NT2/D1 (cell line): ENCODE measurements at regions not wholly inside any gene's neighbourhood (a gene's known extent, or its start where the extent isn't known, plus 50 kb on each side); places are given as distances from the start of the nearest gene placed in this dataset.

ENCODE experiments used
- DNase-seq: peaks from one replicate; pipeline ENCODE4 v3.0.0-alpha.2; 2011; ENCODE audit warnings: low read depth, low spot score
- H3K27me3 ChIP-seq: 2 replicates; pipeline ENCODE4 v1.6.0; 2011; ENCODE audit warnings: mild to moderate bottlenecking; ENCODE audit not compliant: insufficient read length, insufficient read depth
- H3K36me3 ChIP-seq: 2 replicates; pipeline ENCODE4 v1.6.1; 2011; ENCODE audit warnings: mild to moderate bottlenecking, low read length, mixed read lengths; ENCODE audit not compliant: insufficient read depth, insufficient read length
- H3K4me1 ChIP-seq: 2 replicates; pipeline ENCODE4 v1.5.1; 2011; ENCODE audit not compliant: insufficient read depth, insufficient read length
- H3K4me3 ChIP-seq: 2 replicates; pipeline ENCODE4 v1.5.1; 2011; ENCODE audit warnings: low read depth; ENCODE audit not compliant: insufficient read length
- H3K9ac ChIP-seq: 2 replicates; pipeline ENCODE4 v1.6.0; 2011; ENCODE audit warnings: low read depth; ENCODE audit not compliant: insufficient read length
- H3K9me3 ChIP-seq: 2 replicates; pipeline ENCODE4 v1.5.1; 2011; ENCODE audit warnings: mild to moderate bottlenecking, low read length; ENCODE audit not compliant: insufficient read depth
- SUZ12 ChIP-seq: IDR thresholded peaks from 2 replicates; pipeline ENCODE4 v1.6.1; 2011; ENCODE audit not compliant: insufficient read length, insufficient read depth; ENCODE audit errors: extremely low read depth
- YY1 ChIP-seq: IDR thresholded peaks from 2 replicates; pipeline ENCODE4 v1.6.1; 2011; ENCODE audit not compliant: insufficient read length, insufficient read depth
- ZNF274 ChIP-seq: IDR thresholded peaks from 2 replicates; pipeline ENCODE4 v1.6.1; 2011; ENCODE audit warnings: mild to moderate bottlenecking, low read depth, low read length

DNA sequence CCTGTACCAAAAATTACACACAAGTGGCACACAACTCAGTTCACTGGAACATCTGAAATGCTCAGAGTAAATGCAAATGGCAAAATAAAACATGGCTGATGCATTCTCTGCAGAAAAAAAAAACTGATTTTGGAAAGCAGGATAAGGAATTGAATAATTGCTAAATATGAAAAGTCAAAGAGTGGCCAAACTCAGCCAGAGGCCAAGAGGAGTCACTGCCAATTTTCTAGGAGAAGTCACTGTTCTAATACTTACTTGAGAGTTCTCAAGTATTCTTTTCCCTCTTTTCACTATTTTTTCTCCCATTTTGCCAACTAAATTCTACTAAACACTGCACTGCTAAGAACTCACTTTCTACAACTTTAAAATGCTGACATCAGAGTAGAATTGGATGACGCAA lies 1018.6 kb downstream of the TUSC7 start:
- H3K9ac ChIP-seq: no peak overlapping the region

DNA sequence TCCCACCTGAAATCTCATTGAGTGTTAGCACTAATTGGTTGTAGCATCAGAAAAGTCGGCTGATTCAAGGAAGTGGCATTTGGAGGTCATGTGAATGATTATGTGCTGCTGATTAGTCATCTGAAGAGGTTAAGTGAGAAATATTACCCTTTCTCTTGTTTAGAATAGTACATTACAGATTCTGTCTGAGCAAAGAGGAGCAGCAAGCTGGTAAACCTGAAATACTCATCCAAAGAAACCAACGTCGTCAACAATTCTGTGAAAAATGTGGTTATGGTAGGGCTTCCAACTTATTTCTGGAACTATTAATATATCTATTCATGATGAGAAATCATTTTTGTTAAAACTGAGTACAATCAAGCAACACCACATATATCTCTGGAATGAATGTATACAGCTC lies 1024.9 kb downstream of the TUSC7 start:
- H3K9me3 ChIP-seq: no peaks in the 10 kb centered on the region
- H3K9ac ChIP-seq: no peak overlapping the region
- TF ChIP-seq YY1: no peak
- no peak for TF ChIP-seq ZNF274
- TF ChIP-seq SUZ12: no peak
- no peaks in the 10 kb centered on the region for H3K36me3 ChIP-seq
- H3K4me3 ChIP-seq: no peak overlapping the region
- H3K27me3 ChIP-seq: no peaks in the 10 kb centered on the region
- no peaks in the 10 kb centered on the region for H3K4me1 ChIP-seq
- no peak for DNase-seq

More for the DNA sequence above, 1018.6 kb downstream of the TUSC7 start:
- no peaks in the 10 kb centered on the region for H3K36me3 ChIP-seq
- no peaks in the 10 kb centered on the region for H3K4me1 ChIP-seq
- H3K4me3 ChIP-seq: no peak overlapping the region
- no peaks in the 10 kb centered on the region for H3K27me3 ChIP-seq
- TF ChIP-seq SUZ12: no peak
- no peak for TF ChIP-seq YY1
- no peak for TF ChIP-seq ZNF274
- DNase-seq: no peak
- no peaks in the 10 kb centered on the region for H3K9me3 ChIP-seq

DNA sequence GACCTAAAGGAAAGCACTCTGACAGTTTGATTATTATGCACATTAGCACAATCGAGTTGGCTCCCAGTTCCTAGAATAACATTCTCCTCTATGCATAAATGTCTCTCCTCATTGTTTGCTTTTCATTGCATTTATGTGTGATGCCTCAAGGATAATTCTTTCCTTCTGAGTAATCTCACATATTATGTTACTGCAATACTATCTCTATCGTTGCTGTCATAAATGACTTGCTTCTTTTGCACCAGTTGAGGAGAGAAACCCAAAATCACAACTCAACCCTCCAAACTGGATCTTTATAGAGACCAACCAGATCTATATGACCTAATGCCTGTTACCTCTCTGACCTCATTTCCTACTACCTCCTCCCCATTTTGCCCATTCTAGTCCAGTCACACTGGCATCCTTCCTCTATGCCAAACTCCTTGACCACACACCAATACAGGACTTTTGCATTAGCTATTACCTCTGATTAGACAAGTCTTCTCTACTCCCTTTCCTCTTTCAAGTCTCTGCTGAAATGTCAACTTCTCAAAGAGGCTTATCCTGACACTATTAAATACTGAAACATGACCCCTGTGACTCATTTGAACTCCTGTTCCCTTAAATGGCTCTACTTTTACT lies 1026.0 kb downstream of the TUSC7 start:
- no peaks in the 10 kb centered on the region for H3K36me3 ChIP-seq
- no peaks in the 10 kb centered on the region for H3K4me1 ChIP-seq
- no peaks in the 10 kb centered on the region for H3K27me3 ChIP-seq
- TF ChIP-seq YY1 (no peak), ZNF274 (no peak), SUZ12 (no peak)
- no peak for DNase-seq
- no peak overlapping the region for H3K9ac ChIP-seq
- no peak overlapping the region for H3K4me3 ChIP-seq
- H3K9me3 ChIP-seq: no peaks in the 10 kb centered on the region

DNA sequence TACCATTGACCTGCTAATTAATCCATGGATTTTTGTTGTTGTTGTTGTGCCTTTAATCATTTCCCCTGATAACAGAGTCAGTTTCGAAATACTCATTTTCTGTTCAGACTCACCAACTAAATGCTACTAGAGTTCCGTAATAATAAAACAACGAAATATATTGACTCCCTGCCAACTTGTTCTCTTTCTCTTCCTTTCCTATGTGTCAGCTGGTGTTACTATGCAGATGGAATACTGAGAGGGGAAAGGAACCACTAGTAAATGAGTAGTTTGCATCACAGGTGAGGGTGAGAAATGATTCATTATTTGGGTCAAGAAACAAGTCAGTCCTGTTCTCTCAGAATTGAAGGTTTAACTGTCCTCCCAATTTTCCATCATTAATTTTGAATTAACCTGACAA lies 1027.3 kb downstream of the TUSC7 start:
- Histone ChIP-seq H3K9ac (no peak overlapping the region), H3K27me3 (no peaks in the 10 kb centered on the region), H3K4me3 (no peak overlapping the region), H3K36me3 (no peaks in the 10 kb centered on the region), H3K9me3 (no peaks in the 10 kb centered on the region), H3K4me1 (no peaks in the 10 kb centered on the region)
- no peak for DNase-seq
- TF ChIP-seq YY1 (no peak), ZNF274 (no peak), SUZ12 (no peak)

DNA sequence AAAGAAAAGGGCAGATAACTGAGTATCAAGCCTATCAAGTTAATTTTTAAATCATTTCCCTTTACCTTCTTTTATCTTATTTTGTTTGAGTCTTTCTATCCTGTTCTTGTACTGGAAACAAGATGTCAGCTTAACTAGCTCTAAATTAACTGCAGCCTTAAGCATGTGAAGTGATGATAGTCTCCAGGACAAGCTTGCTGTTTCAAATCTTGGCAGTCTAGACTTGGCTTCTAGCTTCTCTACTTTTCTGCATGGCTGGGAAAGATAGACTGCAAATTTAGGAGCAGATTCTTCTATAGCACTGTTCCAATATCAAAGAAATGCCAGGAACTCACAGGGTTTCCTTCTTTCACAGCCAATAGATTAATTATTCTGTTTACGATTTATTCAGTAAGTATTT lies 1034.4 kb downstream of the TUSC7 start:
- H3K4me1 ChIP-seq: no peaks in the 10 kb centered on the region
- H3K9ac ChIP-seq: no peak overlapping the region
- no peaks in the 10 kb centered on the region for H3K27me3 ChIP-seq
- no peak overlapping the region for H3K4me3 ChIP-seq
- H3K9me3 ChIP-seq: no peaks in the 10 kb centered on the region
- no peak for DNase-seq
- TF ChIP-seq YY1 (no peak), ZNF274 (no peak), SUZ12 (no peak)
- H3K36me3 ChIP-seq: no peaks in the 10 kb centered on the region

DNA sequence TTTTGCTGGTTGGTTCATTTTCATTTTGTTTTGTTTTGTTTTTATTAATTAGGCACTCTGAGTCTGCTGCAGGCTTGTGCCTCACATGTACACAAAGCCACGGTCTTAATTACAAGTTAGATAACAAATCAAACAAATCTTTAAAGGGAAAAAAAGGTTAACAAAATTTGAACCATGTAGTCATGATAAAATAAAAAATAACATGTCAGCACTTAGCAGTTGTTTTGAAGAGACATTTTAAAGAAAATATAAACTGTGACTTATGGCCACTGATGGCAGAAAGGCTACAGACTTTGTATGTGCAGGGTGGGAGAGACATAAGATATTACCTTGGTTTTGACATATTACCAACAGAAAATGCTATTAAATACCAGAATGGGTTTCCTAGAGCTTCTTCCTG lies 1035.4 kb downstream of the TUSC7 start:
- Histone ChIP-seq H3K27me3 (no peaks in the 10 kb centered on the region), H3K9ac (no peak overlapping the region), H3K4me3 (no peak overlapping the region), H3K36me3 (no peaks in the 10 kb centered on the region), H3K4me1 (no peaks in the 10 kb centered on the region), H3K9me3 (no peaks in the 10 kb centered on the region)
- DNase-seq: no peak
- TF ChIP-seq SUZ12 (no peak), YY1 (no peak), ZNF274 (no peak)

DNA sequence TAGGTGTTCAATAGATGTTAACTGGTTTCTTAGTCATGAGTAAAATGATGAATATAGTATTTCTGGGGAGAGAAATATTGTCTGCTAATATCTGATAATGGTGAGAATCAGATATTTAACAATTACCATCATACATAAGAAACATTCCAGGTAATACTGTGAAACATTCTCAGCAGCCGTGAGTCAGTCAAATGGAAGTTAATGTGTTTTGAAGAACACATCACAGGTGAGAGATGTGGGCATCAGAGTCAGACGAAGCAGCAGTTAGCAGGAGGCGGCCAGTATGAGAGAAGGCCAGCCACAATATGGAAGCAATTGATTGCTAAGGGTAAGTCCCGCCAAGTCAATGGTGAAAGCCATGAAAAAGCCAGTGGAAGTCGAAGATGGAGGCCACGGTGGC lies 1035.9 kb downstream of the TUSC7 start:
- Histone ChIP-seq H3K4me3 (no peak overlapping the region), H3K36me3 (no peaks in the 10 kb centered on the region), H3K27me3 (no peaks in the 10 kb centered on the region), H3K9me3 (no peaks in the 10 kb centered on the region), H3K4me1 (no peaks in the 10 kb centered on the region), H3K9ac (no peak overlapping the region)
- DNase-seq: no peak
- TF ChIP-seq SUZ12 (no peak), ZNF274 (no peak), YY1 (no peak)

DNA sequence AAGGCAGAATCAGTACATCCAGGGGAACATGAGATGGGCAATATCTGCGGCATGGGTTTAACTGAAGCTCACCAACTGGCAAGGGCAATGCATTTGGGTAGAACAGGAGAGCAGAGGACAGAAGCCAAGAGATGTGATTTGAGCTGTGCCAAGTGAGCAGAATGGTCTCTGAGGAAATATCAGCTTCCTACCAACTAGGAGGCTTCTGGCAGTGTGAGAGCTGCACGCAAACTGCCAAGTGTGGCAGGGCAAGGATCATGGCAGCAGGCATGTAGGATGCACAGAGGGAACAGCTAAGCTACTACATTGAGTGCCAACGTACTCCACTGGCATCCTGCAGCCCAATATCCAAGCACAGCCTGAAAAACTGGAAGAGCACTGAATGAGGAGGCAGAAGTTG lies 1036.5 kb downstream of the TUSC7 start:
- Histone ChIP-seq H3K4me3 (no peak overlapping the region), H3K9me3 (no peaks in the 10 kb centered on the region), H3K4me1 (no peaks in the 10 kb centered on the region), H3K36me3 (no peaks in the 10 kb centered on the region), H3K27me3 (no peaks in the 10 kb centered on the region), H3K9ac (no peak overlapping the region)
- no peak for DNase-seq
- TF ChIP-seq SUZ12 (no peak), YY1 (no peak)
